HEK293 (cell line): ENCODE measurements at regions not wholly inside any gene's neighbourhood (a gene's known extent, or its start where the extent isn't known, plus 50 kb on each side); places are given as distances from the start of the nearest gene placed in this dataset.
"Not testable (repeated sequence)": the region's sequence is repeated elsewhere in the genome, so short reads cannot be mapped to it uniquely, and the experiment has no call there.

Source experiments
- KLF17 ChIP-seq: fragments of 450-650 bp; formaldehyde crosslinking; IDR thresholded peaks from 2 replicates; pipeline ENCODE4 v1.5.1; 2016; ENCODE audit warnings: missing biosample characterization, missing genetic modification characterization
- YY1 ChIP-seq: fragments of 450-650 bp; formaldehyde crosslinking; IDR thresholded peaks from 2 replicates; pipeline ENCODE4 v1.5.1; 2018; ENCODE audit warnings: missing biosample characterization, missing genetic modification characterization
- ZNF24 ChIP-seq: fragments of 450-650 bp; formaldehyde crosslinking; IDR thresholded peaks from 2 replicates; pipeline ENCODE4 v1.5.1; 2016; ENCODE audit warnings: missing biosample characterization, missing genetic modification characterization
- ZNF394 ChIP-seq: fragments of 450-650 bp; formaldehyde crosslinking; IDR thresholded peaks from 2 replicates; pipeline ENCODE4 v1.5.1; 2016; ENCODE audit warnings: missing biosample characterization, missing genetic modification characterization, mild to moderate bottlenecking, moderate library complexity, borderline replicate concordance
- ZNF558 ChIP-seq: fragments of 450-650 bp; formaldehyde crosslinking; IDR thresholded peaks from 2 replicates; pipeline ENCODE4 v1.5.1; 2016; ENCODE audit warnings: missing biosample characterization, missing genetic modification characterization
- ZNF610 ChIP-seq: fragments of 450-650 bp; formaldehyde crosslinking; IDR thresholded peaks from 2 replicates; pipeline ENCODE4 v1.5.1; 2016; ENCODE audit warnings: missing biosample characterization, missing genetic modification characterization, borderline replicate concordance
- TF ChIP-seq, protein P1 (sequence below): fragments of 450-650 bp; formaldehyde crosslinking; IDR thresholded peaks from 2 replicates; pipeline ENCODE4 v1.5.1; 2016; ENCODE audit warnings: missing biosample characterization, missing genetic modification characterization
- TF ChIP-seq, protein P2 (sequence below): fragments of 450-650 bp; formaldehyde crosslinking; IDR thresholded peaks from 2 replicates; pipeline ENCODE4 v1.5.1; 2016; ENCODE audit warnings: missing biosample characterization, missing genetic modification characterization

GRCh38 chr15:62657501-62657900 is 385.0 kb upstream of the TPM1 start:
- TF ChIP-seq ZNF558 (tag by site-specific recombination); YY1 (tag by site-specific recombination); ZNF394 (tag by site-specific recombination); ZNF610; ZNF24 (tag by site-specific recombination); KLF17: not testable (repeated sequence)
- TF ChIP-seq, protein P1, sequence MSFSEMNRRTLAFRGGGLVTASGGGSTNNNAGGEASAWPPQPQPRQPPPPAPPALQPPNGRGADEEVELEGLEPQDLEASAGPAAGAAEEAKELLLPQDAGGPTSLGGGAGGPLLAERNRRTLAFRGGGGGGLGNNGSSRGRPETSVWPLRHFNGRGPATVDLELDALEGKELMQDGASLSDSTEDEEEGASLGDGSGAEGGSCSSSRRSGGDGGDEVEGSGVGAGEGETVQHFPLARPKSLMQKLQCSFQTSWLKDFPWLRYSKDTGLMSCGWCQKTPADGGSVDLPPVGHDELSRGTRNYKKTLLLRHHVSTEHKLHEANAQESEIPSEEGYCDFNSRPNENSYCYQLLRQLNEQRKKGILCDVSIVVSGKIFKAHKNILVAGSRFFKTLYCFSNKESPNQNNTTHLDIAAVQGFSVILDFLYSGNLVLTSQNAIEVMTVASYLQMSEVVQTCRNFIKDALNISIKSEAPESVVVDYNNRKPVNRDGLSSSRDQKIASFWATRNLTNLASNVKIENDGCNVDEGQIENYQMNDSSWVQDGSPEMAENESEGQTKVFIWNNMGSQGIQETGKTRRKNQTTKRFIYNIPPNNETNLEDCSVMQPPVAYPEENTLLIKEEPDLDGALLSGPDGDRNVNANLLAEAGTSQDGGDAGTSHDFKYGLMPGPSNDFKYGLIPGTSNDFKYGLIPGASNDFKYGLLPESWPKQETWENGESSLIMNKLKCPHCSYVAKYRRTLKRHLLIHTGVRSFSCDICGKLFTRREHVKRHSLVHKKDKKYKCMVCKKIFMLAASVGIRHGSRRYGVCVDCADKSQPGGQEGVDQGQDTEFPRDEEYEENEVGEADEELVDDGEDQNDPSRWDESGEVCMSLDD (tag by site-specific recombination) = not testable (repeated sequence)
- TF ChIP-seq, protein P2, sequence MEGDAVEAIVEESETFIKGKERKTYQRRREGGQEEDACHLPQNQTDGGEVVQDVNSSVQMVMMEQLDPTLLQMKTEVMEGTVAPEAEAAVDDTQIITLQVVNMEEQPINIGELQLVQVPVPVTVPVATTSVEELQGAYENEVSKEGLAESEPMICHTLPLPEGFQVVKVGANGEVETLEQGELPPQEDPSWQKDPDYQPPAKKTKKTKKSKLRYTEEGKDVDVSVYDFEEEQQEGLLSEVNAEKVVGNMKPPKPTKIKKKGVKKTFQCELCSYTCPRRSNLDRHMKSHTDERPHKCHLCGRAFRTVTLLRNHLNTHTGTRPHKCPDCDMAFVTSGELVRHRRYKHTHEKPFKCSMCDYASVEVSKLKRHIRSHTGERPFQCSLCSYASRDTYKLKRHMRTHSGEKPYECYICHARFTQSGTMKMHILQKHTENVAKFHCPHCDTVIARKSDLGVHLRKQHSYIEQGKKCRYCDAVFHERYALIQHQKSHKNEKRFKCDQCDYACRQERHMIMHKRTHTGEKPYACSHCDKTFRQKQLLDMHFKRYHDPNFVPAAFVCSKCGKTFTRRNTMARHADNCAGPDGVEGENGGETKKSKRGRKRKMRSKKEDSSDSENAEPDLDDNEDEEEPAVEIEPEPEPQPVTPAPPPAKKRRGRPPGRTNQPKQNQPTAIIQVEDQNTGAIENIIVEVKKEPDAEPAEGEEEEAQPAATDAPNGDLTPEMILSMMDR (tag by site-specific recombination) = not testable (repeated sequence)
